GM06990 (cell line): ENCODE measurements at regions not wholly inside any gene's neighbourhood (a gene's known extent, or its start where the extent isn't known, plus 50 kb on each side); places are given as distances from the start of the nearest gene placed in this dataset.
A peak's percentile ranks its signal among the peaks of the same experiment; 100 is the strongest.

Source experiments
- DNase-seq: peaks from one replicate; pipeline ENCODE4 v3.0.0-alpha.2; 2011; ENCODE audit not compliant: insufficient read length; ENCODE audit errors: extremely low read depth
- H3K27me3 ChIP-seq: replicated peaks from 2 replicates; pipeline ENCODE4 v1.6.0; 2011; ENCODE audit warnings: low read length; ENCODE audit not compliant: control insufficient read depth, insufficient read depth
- H3K36me3 ChIP-seq: 2 replicates; pipeline ENCODE4 v1.5.1; 2011; ENCODE audit warnings: low read length; ENCODE audit not compliant: control insufficient read depth, insufficient read depth
- H3K4me3 ChIP-seq: replicated peaks from 2 replicates; pipeline ENCODE4 v1.5.1; 2011; ENCODE audit warnings: low read depth, mild to moderate bottlenecking, control low read depth, low read length
- TF ChIP-seq, protein P1 (sequence below): IDR thresholded peaks from 2 replicates; pipeline ENCODE4 v1.5.1; 2011; ENCODE audit warnings: low read length, control low read depth, mild to moderate bottlenecking, inconsistent platforms; ENCODE audit not compliant: insufficient read depth, poor library complexity, severe bottlenecking

GRCh38 chr2:30334762-30335363 lies 103.5 kb downstream of the LBH start:
- Histone ChIP-seq H3K27me3 (no peaks in the 10 kb centered on the region), H3K4me3 (no peak overlapping the region), H3K36me3 (no peaks in the 10 kb centered on the region)
- peak; percentile 45 for DNase-seq
- TF ChIP-seq, protein P1, sequence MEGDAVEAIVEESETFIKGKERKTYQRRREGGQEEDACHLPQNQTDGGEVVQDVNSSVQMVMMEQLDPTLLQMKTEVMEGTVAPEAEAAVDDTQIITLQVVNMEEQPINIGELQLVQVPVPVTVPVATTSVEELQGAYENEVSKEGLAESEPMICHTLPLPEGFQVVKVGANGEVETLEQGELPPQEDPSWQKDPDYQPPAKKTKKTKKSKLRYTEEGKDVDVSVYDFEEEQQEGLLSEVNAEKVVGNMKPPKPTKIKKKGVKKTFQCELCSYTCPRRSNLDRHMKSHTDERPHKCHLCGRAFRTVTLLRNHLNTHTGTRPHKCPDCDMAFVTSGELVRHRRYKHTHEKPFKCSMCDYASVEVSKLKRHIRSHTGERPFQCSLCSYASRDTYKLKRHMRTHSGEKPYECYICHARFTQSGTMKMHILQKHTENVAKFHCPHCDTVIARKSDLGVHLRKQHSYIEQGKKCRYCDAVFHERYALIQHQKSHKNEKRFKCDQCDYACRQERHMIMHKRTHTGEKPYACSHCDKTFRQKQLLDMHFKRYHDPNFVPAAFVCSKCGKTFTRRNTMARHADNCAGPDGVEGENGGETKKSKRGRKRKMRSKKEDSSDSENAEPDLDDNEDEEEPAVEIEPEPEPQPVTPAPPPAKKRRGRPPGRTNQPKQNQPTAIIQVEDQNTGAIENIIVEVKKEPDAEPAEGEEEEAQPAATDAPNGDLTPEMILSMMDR: peak; percentile 40

DNA sequence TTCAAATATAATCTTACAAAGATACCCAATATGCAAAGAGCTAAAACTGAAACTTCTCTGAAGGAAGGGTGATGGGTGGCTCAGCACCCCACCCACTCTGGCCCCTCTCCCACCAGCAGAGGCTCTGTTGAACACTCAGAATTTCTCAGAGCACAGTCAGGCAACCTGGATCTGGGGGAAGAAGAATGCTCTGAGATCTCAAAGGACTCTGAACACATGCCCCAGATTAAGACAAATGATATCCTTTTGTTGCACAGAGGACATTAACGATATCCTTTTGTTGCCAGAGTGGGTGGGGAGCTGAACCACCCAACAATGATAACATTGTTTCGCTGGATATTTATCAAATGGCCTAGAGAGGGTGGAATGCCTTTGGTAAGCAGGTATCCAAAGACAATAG lies 104.8 kb downstream of the LBH start:
- TF ChIP-seq, protein P1: peak; percentile 11

GRCh38 chr2:30336978-30337841 lies 105.9 kb downstream of the LBH start:
- TF ChIP-seq, protein P1: no peak
- DNase-seq: peak; percentile 86
- Histone ChIP-seq H3K36me3 (no peaks in the 10 kb centered on the region), H3K27me3 (no peaks in the 10 kb centered on the region), H3K4me3 (peak overlapping the region; percentile 27)

More for the DNA sequence above, 104.8 kb downstream of the LBH start:
- Histone ChIP-seq H3K27me3 (no peaks in the 10 kb centered on the region), H3K4me3 (no peak overlapping the region; the same call in 1 of the 2 replicates), H3K36me3 (no peaks in the 10 kb centered on the region)
- DNase-seq: peak; percentile 35

DNA sequence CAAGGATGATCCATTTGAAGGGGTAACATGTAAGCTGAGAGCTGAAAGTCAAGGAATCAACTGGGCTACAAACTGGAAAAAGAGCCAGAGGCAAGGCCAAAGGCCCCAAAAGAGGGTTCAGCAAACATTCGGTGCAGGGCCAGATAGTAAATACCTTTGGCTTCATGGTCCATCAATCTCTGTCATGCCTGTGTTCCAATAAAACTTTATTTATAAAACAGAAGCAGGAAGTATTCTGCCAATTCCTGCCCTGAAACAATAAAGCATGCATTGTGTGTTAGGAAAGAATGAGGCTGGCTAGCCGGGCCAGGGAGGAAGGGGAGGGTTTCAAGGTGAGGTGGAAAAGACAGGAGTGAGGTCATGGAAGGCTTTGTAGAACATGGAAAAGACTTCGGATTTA lies 107.1 kb downstream of the LBH start:
- Histone ChIP-seq H3K36me3 (no peaks in the 10 kb centered on the region), H3K27me3 (no peaks in the 10 kb centered on the region), H3K4me3 (no peak overlapping the region)
- DNase-seq: no peak
- TF ChIP-seq, protein P1: no peak

GRCh38 chr2:30339071-30339470 lies 107.7 kb downstream of the LBH start:
- peak; percentile 62 for DNase-seq
- no peaks in the 10 kb centered on the region for H3K27me3 ChIP-seq
- no peak overlapping the region for H3K4me3 ChIP-seq
- TF ChIP-seq, protein P1: no peak
- H3K36me3 ChIP-seq: no peaks in the 10 kb centered on the region
